ENCODE measurements at regions not wholly inside any gene's neighbourhood (a gene's known extent, or its start where the extent isn't known, plus 50 kb on each side); places are given as distances from the start of the nearest gene placed in this dataset.

GRCh38 chr1:4063516-4063915 lies 163.4 kb upstream of the C1orf174 start:
- no peak overlapping the region for H3K4me3 ChIP-seq (ENCODE audit: low read depth, low read length)
- no peak for TF ChIP-seq CTCF (IDR thresholded peaks at IDR 0.05; ENCODE audit: borderline replicate concordance, insufficient read depth, low read depth, low read length)

GRCh38 chr1:4064150-4064889 lies 164.2 kb upstream of the C1orf174 start:
- no peak overlapping the region for H3K4me3 ChIP-seq (ENCODE audit: low read depth, low read length)
- no peak for TF ChIP-seq CTCF (IDR thresholded peaks at IDR 0.05; ENCODE audit: borderline replicate concordance, insufficient read depth, low read depth, low read length)

- H3K4me3 ChIP-seq (ENCODE audit: low read depth, low read length), result no peak overlapping the region
- TF ChIP-seq CTCF (IDR thresholded peaks at IDR 0.05; ENCODE audit: borderline replicate concordance, insufficient read depth, low read depth, low read length), result no peak
These were observed 167.0 kb upstream of the C1orf174 start for GRCh38 chr1:4066860-4067599.

GRCh38 chr1:4068076-4068475 lies 168.0 kb upstream of the C1orf174 start:
- H3K4me3 ChIP-seq (ENCODE audit: low read depth, low read length), result no peak overlapping the region
- TF ChIP-seq CTCF (IDR thresholded peaks at IDR 0.05; ENCODE audit: borderline replicate concordance, insufficient read depth, low read depth, low read length), result no peak

- H3K4me3 ChIP-seq (ENCODE audit: low read depth, low read length), result no peak overlapping the region
- no peak for TF ChIP-seq CTCF (IDR thresholded peaks at IDR 0.05; ENCODE audit: borderline replicate concordance, insufficient read depth, low read depth, low read length)
These were observed 171.6 kb upstream of the C1orf174 start for GRCh38 chr1:4071653-4072052.

- H3K4me3 ChIP-seq (ENCODE audit: low read depth, low read length), result no peak overlapping the region
- no peak for TF ChIP-seq CTCF (IDR thresholded peaks at IDR 0.05; ENCODE audit: borderline replicate concordance, insufficient read depth, low read depth, low read length)
These were observed 172.5 kb upstream of the C1orf174 start for GRCh38 chr1:4072481-4073153.
